ENCODE measurements at regions not wholly inside any gene's neighbourhood (a gene's known extent, or its start where the extent isn't known, plus 50 kb on each side); places are given as distances from the start of the nearest gene placed in this dataset.

DNA sequence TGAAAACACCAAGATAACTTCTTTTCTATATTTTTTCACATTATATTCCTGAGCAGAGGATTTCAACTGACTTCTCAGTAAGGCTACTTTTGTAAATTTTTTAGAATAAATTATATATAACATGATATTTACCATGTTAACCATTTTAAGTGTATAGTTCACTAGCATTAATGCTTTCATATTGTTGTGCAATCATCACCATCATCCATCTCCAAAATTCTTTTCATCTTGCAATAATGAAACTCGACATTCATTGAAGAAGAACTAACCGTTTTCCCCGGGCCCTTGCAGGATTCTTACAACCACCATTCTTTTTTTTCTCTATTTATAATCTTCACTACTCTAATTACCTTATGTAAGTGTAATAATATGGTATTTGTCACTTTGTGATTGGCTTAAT is 1036.1 kb downstream of the LRFN5 start:
- DNase-seq, result no peak

- no peak for DNase-seq
Measured at GRCh38 chr14:42633504-42634095, 1026.9 kb downstream of the LRFN5 start.

- DNase-seq, result no peak
Measured at GRCh38 chr14:42629553-42629952, 1022.9 kb downstream of the LRFN5 start.

DNA sequence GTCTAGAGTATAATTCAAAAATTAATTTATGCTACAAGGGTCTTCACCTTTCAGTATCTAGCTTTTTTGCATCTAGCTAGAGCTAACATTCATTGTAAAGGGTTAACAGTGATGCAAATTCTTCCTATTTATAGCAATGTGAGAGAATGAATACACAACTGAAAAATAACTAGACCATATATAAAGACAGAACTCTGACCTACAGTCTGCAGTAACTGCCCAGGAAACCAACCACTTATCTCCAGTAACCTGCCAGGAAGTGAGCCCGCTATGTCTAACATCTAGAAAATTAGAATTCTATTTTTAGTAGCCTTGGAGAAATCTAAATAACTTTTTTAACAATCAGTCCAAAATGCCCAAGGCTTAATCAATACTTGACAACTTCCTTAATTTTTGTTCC is 1021.9 kb downstream of the LRFN5 start:
- DNase-seq, result no peak

DNA sequence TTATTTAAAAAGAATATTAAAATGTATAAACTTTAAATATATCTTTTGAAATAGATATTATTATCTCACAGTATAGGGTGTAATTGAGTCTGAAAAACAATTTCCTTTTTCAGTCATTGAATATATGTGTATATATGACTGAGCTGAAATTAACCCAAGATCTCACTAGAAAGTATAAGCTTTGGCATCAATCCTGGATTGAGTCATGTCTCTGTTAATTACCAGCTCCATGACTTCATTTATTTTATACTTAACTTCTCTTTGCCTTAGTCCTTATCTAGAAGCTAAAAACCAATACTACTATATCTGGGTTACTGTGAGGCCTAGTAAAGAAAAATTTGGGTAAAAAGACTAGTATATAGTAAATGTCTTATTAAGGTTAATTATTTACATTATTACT is 1020.3 kb downstream of the LRFN5 start:
- no peak for DNase-seq

GRCh38 chr14:42624980-42625761 is 1018.5 kb downstream of the LRFN5 start:
- DNase-seq, result no peak

GRCh38 chr14:42617005-42617404 is 1010.3 kb downstream of the LRFN5 start:
- no peak for DNase-seq

DNA sequence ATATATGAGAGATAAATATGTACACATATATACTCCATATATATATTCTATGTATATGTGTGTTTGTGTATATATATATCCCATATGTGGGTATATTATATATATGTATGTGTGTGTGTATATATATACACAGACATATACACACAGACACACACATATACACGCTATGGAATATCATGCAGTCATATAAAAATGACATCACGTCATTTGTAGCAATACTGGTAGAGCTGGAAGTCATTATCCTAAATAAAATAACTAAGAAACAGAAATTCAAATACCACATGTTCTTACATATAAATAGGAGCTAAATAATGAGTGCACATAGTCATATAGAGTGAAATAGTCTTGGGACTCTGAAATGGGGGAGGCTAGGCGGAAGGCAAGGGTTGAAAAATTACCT is 1000.2 kb downstream of the LRFN5 start:
- DNase-seq, result no peak

GRCh38 chr14:42602336-42602845 is 995.7 kb downstream of the LRFN5 start:
- DNase-seq, result no peak

- DNase-seq, result no peak
Measured at GRCh38 chr14:42572032-42572431, 965.4 kb downstream of the LRFN5 start.

DNA sequence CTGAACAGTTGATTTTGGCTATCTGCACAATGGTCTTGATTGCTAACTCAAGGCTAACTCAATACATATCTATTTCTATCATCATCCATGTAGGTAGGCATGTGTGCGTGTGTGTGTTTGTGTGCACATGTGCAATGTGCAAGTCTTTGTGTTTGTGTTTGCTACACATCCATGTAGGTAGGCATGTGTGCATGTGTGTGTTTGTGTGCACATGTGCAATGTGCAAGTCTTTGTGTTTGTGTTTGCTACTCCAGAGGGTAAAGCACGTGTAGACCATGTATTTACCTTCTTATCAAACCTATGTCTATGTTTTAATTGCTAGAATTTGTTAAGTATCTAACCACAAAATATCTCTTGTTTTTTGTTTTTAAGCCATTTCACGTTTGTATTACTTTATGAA is 962.6 kb downstream of the LRFN5 start:
- DNase-seq, result no peak

DNA sequence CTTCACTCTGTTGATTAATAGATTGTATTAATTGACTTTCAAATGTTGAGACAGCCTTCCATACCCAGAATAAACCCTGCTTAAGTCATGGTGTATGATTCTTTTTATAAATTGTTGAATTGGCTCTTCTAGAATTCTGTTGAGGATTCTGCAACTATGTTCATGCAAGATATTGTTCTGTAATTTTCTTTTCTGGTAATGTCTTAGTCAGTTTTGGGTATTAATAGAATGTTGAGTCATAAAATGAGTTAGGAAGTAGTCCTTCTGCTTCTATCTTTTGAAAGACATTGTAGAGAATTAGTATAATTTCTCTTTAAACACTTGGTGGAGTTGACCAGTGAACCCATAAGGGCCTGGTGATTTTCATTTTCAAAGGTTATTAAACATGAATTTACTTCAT is 958.9 kb downstream of the LRFN5 start:
- DNase-seq, result no peak

GRCh38 chr14:42563313-42563712 is 956.6 kb downstream of the LRFN5 start:
- DNase-seq, result no peak

DNA sequence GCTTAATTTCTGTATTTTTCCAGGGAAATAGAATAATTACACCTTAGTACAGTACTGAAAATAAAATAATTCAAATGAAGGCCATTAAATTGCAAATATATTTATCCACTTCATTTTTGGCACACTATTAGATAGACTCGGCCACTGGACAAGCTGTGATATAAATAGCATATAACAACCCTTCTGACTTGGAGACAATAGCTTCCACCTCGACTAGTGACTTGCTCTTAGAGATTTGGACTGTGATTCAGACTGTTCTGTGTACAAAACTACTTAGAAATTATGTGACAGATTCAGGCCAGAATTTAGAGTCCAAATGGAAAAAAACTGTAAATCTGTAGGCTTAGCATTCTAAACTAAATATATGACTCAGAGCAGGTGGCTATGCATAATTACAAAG is 949.9 kb downstream of the LRFN5 start:
- DNase-seq, result no peak

DNA sequence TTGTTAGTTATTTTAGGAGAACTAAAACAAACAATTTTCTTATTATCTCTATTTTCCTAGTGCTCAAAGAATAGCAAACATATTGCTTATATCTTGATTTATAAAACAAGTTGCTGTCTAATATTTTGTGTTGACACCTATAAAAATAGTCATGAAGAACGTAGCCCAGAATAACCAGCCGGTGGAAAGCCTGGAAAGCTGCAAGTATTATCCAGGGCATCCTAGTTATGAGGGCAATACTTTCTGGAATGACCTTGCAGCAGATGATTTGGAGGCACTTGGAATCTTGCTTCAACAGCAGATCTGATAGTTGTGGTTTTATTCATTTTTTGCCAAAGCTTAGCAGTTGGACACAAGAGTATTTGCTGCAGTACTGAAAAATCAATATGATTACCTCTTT is 948.7 kb downstream of the LRFN5 start:
- DNase-seq, result no peak

DNA sequence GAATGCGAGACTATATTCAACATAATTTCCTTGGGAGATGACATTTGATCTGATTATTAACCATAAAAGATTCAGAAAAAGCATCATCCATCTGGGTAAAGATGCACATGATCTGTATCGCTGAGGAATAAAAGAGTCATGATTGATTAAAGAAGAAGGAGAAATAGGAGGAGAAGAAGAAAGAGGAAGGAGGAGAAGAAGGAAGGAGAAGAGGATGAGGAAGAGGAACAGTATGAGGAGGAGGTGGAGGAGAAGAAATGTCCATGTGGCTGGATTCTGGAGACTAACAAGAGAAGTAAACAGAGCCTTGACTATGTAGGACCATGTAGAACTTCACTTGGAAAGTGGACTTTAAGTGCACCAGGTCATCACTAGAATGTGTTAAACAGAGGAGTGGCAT is 947.4 kb downstream of the LRFN5 start:
- DNase-seq, result no peak

DNA sequence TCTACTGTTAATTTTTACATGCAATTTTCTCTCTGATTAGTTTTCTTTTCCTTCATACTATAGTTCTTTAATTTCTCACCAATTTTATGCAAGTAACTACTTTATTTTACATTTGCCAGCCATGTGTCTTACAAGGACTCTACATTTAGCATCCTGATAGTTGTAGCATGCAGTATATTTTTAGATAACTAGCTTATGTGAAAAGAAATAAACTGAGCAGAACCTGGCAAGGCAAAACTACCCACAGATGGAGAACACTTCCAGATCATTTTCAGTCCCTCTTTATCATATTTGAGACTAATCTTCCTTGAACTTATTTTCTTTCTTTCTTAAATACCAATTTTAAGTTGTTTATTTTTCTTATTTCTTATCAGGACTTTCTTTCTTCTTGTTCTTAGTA is 943.6 kb downstream of the LRFN5 start:
- no peak for DNase-seq

DNA sequence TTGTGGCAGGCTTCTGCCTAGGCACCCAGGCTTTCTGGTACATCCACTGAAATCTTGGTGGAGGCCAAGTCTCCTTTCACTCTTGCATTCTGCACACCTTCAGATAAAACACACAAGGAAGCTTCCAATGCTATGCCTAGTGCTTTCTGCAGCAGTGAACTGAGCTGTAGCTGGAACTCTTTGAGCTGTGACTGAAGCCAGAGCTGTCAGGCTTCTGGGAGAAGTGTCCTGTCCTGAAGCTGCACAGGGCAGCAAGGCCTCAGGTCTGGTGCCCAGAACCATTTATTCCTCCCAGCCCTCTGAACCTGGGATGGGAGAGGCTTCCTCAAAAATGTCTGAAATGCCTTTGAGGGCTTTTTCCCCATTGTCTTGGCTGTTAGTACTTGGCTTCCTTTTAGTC is 941.7 kb downstream of the LRFN5 start:
- DNase-seq, result no peak

- DNase-seq, result no peak
Measured at GRCh38 chr14:42545636-42546035, 939.0 kb downstream of the LRFN5 start.

DNA sequence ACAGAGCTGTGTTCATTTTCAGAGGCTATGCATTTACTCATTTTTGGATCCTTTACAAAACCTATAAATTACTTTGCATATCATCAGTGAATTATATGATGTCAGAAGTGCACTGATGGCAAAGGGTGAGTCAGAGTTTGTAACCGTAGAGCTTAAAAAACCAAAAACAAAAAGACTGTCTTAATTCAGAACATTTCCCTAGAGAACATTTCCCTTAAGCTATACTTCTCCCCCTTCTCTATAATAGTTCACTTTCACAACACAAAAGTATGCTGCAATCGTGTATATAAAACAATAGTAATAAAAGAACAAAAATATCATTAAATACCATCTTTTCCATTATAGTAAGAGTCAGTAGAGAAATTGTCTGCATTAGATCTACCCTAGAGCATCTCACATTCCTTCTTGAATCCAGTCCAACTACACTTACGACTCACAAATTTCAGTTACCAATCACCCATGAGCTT is 934.9 kb downstream of the LRFN5 start:
- DNase-seq, result no peak

DNA sequence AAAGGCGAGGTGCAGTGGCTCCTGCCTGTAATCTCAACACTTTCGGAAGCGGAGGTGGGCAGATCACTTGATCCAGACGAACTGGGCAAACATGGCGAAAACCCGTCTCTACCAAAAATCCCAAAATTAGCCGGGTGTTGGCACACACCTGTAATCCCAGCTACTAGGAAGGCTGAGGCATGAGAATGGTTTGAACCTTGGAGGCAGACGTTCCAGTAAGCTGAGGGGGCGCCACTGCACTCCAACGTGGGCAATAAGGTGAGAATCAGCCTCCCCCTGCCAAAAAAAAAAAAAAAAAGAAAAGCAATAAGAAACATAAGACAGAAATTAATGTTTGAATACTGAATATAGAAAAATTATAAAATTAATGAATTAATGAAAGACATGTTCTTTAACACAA is 928.7 kb downstream of the LRFN5 start:
- no peak for DNase-seq

DNA sequence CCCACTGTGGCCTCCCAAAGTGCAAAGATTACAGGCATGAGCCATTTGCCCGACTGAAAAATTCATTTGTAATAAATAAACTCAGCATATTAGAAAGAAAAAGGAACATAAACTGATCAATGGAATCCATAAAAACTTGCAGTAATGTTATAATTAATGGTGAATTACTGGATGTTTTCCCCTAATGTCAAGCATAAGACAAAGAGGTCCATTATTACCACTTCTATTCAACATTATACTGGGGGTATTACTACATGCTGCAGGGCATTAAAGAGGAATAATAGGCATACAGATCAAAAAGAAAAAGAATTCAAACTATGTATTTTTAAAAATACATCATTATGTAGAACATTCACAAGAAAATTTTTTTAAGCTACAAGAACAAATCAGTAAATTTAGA is 926.8 kb downstream of the LRFN5 start:
- DNase-seq, result no peak

DNA sequence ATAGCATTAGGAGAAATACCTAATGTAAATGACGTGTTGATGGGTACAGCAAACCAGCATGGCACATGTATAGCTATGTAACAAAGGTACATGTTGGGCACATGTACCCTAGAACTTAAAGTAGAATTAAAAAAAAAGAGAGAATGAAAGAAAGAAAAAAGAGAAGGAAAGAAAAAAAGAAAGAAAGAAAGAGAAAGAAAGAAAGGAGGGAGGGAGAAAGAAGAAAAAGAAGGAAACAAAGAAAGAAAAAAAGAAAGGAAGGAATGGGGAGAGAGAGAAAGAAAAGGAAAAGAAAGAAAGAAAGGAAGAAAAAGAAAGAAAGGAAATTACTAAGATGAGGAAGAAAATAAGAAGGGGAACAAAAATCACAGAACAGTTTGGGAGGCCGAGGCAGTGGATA is 925.5 kb downstream of the LRFN5 start:
- DNase-seq, result no peak

Measured in amygdala (tissue), 56 donors.